CD1c-positive myeloid dendritic cell (primary cell): ENCODE measurements at regions not wholly inside any gene's neighbourhood (a gene's known extent, or its start where the extent isn't known, plus 50 kb on each side); places are given as distances from the start of the nearest gene placed in this dataset.

ENCODE experiments used
- DNase-seq: peaks from one replicate; pipeline ENCODE4 v3.0.0-alpha.2; 2016; ENCODE audit errors: extremely low spot score

GRCh38 chr20:20933142-20933958, 172.8 kb downstream of the LINC00237 start:
- DNase-seq, result no peak

GRCh38 chr20:20932156-20932555, 174.0 kb downstream of the LINC00237 start:
- DNase-seq, result no peak

GRCh38 chr20:20931632-20932031, 174.5 kb downstream of the LINC00237 start:
- no peak for DNase-seq

GRCh38 chr20:20931024-20931423, 175.1 kb downstream of the LINC00237 start:
- no peak for DNase-seq

- no peak for DNase-seq
Observed at GRCh38 chr20:20930500-20930899, 175.7 kb downstream of the LINC00237 start.

- no peak for DNase-seq
Observed at GRCh38 chr20:20929341-20929740, 176.8 kb downstream of the LINC00237 start.

GRCh38 chr20:20926222-20926905, 179.8 kb downstream of the LINC00237 start:
- no peak for DNase-seq

GRCh38 chr20:20920433-20920832, 185.7 kb downstream of the LINC00237 start:
- no peak for DNase-seq

- no peak for DNase-seq
Observed at GRCh38 chr20:20915844-20916243, 190.3 kb downstream of the LINC00237 start.

GRCh38 chr20:20904501-20904831, 192.0 kb upstream of the RALGAPA2 start:
- DNase-seq, result no peak

- DNase-seq, result no peak
Observed at GRCh38 chr20:20903773-20904500, 191.5 kb upstream of the RALGAPA2 start.

GRCh38 chr20:20897922-20898321, 185.5 kb upstream of the RALGAPA2 start:
- DNase-seq, result no peak

GRCh38 chr20:20897145-20897544, 184.7 kb upstream of the RALGAPA2 start:
- DNase-seq, result no peak

- no peak for DNase-seq
Observed at GRCh38 chr20:20896606-20897005, 184.2 kb upstream of the RALGAPA2 start.

- no peak for DNase-seq
Observed at GRCh38 chr20:20895537-20895936, 183.1 kb upstream of the RALGAPA2 start.

GRCh38 chr20:20894753-20895152, 182.3 kb upstream of the RALGAPA2 start:
- no peak for DNase-seq

GRCh38 chr20:20894280-20894679, 181.8 kb upstream of the RALGAPA2 start:
- DNase-seq, result no peak

GRCh38 chr20:20892328-20892727, 179.9 kb upstream of the RALGAPA2 start:
- no peak for DNase-seq

- no peak for DNase-seq
Observed at GRCh38 chr20:20890751-20891150, 178.3 kb upstream of the RALGAPA2 start.

GRCh38 chr20:20888936-20889335, 176.5 kb upstream of the RALGAPA2 start:
- no peak for DNase-seq

GRCh38 chr20:20888266-20888656, 175.8 kb upstream of the RALGAPA2 start:
- DNase-seq, result no peak

GRCh38 chr20:20887593-20888265, 175.3 kb upstream of the RALGAPA2 start:
- DNase-seq, result no peak
